ENCODE measurements at regions not wholly inside any gene's neighbourhood (a gene's known extent, or its start where the extent isn't known, plus 50 kb on each side); places are given as distances from the start of the nearest gene placed in this dataset.

- TF ChIP-seq PRDM4 (CRISPR knock-in tag; IDR thresholded peaks at IDR 0.05; ENCODE audit: borderline replicate concordance) (no peak), FUBP1 (CRISPR knock-in tag; IDR thresholded peaks at IDR 0.05; ENCODE audit: borderline replicate concordance) (no peak), ZNF329 (CRISPR knock-in tag; IDR thresholded peaks at IDR 0.05; ENCODE audit: low read depth) (no peak), NBN (conservative IDR thresholded peaks at IDR 0.05) (no peak), ZBTB40 (IDR thresholded peaks at IDR 0.05) (no peak), ZBTB40 (CRISPR knock-in tag; IDR thresholded peaks at IDR 0.05) (no peak), KLF13 (CRISPR knock-in tag; IDR thresholded peaks at IDR 0.05) (no peak), MTA3 (CRISPR knock-in tag; IDR thresholded peaks at IDR 0.05) (no peak)
These were observed 111.4 kb downstream of the TMTC3 start (continued) for GRCh38 chr12:88253371-88253978.
